HG03095 (cell line): ENCODE measurements at regions not wholly inside any gene's neighbourhood (a gene's known extent, or its start where the extent isn't known, plus 50 kb on each side); places are given as distances from the start of the nearest gene placed in this dataset.
"Not testable (repeated sequence)": the region's sequence is repeated elsewhere in the genome, so short reads cannot be mapped to it uniquely, and the experiment has no call there.

Experiments used
- ATAC-seq: cut with Tn5 transposase; IDR thresholded peaks from one replicate; pipeline ENCODE4 v1.9.1; 2021; ENCODE audit warnings: moderate library complexity; ENCODE audit not compliant: unreplicated experiment

DNA sequence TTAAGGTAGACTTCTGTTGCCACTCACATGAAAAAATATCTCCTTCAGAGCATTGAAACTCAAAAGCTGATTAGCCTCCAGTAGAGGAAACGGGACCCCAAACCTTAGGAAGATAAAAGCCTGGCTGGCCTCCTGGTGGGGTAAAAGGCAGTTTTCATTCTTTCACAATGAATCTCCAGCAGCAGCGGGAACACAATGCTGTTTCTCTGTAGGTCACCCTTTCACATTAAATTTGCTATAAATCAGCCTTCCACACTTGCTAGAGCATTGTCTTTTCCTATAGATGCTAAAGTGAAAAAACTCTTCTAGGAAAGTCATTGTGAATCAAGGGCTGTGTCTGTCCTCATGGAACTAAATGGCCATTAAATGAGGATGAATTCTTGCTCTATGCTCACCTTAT, 207.3 kb upstream of the MAGEB2 start:
- no peak for ATAC-seq

DNA sequence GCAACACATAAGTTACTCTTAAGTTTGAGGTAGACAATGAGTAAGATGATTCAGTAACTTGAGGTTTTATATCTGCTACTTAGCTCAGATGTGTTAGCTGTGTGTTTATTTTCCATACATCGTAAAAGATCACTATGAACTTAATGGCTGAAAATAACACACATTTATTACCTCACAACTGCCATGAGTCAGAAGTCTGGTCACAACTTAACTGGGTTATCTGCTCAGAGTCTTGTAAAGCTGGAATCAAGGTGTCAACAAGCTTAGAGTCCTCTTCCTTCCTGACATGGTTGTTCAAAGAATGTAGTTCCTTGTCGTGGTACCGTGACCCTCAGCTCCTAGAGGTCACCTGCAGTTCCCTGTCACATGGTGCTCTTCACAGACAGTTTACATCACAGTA, 204.9 kb upstream of the MAGEB2 start:
- no peak for ATAC-seq

DNA sequence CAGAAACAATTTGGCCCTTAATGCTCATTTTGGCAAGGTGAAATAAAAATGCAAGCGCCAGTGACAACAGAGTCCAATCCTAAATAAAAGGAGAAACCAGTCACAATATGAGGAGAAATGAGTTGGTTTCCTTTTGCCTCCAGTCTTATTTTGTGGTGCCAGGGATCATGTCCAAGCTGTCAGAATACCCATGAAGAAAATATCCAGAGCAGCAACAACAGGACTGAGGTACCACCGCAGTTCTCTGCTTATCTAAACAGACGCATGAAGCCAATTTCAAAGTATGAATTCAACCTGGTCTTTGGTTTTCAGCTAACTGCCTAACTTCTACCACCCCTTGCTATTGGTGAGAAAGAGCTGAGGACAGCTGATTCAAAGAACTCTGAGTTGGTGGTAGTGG, 199.9 kb upstream of the MAGEB2 start:
- ATAC-seq, result no peak

DNA sequence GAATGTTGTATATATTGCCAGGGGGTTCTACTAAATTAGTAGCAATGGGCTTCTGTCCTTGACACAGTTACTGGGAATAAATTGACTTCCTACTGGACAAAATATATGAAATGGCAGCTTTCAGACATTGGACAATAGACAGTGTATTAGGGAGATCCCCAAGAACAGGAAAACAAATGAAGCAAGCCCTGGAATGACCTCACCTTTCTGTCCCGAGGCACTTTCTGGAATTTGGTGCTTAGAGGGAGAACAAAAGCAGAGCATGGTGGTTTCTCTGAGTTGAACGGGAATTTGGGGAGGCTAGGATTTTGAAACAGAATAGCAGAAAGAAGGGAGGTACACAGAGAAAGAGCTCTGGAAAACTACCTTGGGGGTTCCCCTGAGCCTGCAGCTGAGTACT, 187.7 kb upstream of the MAGEB2 start:
- no peak for ATAC-seq

DNA sequence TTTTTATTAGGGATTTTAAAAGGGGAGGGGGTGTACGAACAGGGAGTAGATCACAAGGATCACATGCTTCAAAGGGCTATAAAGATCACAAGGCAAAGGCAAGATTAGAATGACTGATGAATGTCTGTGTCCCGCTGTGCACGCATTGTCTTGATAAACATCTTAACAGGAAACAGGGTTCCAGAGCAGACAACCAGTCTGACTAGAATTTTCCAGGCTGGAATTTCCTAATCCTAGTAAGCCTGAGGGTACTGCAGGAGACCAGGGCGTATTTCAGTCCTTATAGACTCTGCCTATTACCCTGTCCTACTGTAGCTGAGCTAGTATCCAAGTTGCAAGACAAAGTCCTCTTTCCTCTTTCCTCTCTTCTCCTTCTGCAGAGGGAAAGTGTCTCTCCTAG, 179.0 kb upstream of the MAGEB2 start:
- ATAC-seq, result not testable (repeated sequence)

DNA sequence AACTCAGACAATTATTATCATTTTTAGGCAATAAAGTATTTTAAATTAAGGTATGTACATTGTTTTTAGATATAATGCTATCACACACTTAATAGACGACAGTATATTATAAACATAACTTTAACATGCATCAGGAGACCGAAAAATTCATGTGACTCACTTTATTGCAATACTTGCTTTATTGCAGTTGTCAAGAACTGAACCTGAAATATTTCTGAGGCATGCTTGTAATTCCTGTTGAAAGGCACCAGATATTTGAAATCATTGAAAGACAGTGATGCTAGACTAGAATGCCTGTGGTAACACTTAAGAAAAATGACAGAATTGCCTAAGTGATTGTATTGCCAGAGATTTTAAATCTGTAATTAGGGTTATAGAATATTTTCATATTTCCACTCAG, 175.6 kb upstream of the MAGEB2 start:
- no peak for ATAC-seq

DNA sequence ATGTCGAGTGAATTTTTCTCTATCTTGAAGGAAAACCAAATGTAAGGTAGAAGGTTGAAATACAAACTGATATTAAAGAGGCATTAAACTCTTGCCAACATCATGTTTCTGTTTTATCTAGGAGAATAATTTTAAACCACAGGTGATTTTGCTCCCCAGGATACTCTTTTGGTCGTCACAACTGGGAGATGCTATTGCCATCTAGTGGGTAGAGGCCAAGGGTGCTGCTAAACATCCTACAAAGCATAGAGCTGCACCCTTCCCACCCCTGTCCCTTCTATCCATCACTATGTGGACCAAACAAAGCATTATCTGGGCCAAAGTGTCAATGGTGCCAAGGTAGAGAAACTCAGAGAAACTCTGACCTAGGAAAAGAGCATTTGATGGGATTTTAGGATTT, 154.6 kb upstream of the MAGEB2 start:
- ATAC-seq, result no peak

DNA sequence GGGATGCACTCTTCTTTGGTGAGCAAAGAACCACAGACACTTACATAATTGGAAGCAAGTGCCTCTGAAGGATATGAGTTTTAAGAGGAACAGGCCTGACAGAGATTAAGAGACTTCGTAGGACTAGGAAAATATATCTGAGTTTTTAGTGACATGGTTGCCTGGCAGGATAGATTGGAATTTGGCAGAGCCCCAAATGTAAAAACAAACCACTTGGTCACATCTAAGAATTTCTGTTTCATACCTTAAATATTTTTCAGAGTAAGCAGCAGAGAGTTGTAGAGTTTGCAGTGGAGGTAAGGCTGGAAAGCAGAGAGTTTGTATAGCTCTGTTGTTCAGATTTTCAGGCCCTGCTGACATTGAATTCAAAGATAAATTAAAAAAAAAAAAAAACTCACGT, 150.1 kb upstream of the MAGEB2 start:
- ATAC-seq, result no peak

DNA sequence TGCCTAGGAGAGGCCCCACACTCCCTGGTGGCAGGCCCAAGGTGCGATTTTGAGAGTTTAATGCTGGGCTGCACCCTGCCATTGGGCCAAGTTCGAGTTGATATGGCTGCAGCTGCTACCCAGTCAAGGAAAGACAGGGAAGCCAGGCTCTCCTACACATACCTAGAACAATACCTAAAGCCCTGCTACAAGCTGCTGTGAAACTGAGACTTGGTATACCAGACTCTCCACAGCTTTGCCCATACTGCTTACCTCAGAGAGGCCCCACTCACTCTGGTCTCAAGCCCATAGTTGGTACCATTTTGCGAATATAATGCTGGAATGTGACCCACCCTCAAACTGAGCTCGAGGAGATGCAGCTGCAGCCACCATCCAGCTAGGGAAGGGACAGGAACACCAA, 147.7 kb upstream of the MAGEB2 start:
- no peak for ATAC-seq

DNA sequence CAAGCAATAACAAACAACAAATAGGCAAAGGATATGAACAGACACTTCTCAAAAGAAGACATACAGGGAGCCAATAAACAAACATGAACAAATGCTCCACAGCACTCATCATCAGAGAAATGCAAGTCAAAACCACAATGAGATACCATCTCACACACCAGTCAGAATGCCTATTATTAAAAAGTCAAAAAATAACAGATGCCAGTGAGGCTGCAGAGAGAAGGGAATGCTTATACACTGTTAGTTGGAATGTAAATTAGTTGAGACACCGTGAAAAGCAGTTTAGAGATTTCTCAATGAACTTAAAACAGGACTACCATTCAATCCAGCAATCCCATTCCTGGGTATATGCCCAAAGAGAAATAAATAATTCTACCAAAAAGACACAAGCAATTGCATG, 129.8 kb upstream of the MAGEB2 start:
- ATAC-seq, result no peak

DNA sequence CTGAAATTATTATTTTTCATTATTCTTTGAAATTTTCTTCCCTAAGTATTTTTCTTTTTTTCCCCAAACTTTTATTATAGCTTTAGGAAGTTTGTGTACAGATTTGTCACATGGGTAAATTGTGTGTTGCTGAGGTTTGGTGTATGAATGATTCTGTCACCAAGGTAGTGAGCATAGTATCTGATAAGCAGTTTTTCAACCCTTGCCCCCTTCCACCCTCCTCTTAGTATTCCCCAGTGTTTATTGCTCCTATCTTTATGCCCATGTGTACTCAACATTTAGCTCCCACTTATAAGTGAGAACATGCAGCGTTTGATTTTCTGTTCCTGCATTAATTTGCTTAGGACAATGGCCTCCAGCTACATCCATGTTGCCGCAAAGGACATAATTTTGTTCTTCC, 103.9 kb upstream of the MAGEB2 start:
- ATAC-seq, result no peak

DNA sequence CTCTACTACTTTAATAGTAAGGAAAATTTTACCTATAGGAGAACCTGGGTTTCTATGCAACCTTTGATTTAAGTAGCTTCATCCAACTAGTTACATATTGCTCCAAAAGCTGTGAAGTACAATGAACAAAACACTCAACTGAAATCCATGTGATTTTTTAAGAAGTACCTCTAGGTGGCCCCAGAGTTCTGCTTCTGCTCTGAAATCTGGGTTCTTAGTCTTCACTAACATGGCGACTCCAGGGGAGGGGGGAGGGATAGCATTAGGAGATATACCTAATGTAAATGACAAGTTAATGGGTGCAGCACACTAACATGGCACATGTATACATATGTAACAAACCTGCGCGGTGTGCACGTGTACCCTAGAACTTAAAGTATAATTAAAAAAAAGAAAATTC, 73.4 kb upstream of the MAGEB2 start:
- peak; percentile 77 for ATAC-seq

DNA sequence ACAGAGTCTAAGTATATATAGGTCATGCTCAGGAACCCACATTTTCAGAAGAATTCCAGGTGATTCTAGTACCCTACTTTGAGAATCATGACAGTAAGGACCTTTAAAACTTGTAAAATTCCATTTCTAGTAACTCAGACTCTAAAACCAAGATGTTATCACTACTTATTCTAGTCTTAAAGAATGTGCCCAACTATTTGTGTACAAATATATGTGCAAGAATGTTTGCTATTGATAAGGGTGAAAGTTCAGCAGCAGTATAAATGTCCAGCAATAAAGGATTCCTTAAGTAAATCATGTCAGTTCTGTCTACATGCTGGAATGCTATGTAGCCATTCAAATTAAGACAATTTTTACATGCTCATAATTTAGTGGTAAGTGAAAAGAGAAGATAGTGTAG, 71.1 kb upstream of the MAGEB2 start:
- no peak for ATAC-seq

DNA sequence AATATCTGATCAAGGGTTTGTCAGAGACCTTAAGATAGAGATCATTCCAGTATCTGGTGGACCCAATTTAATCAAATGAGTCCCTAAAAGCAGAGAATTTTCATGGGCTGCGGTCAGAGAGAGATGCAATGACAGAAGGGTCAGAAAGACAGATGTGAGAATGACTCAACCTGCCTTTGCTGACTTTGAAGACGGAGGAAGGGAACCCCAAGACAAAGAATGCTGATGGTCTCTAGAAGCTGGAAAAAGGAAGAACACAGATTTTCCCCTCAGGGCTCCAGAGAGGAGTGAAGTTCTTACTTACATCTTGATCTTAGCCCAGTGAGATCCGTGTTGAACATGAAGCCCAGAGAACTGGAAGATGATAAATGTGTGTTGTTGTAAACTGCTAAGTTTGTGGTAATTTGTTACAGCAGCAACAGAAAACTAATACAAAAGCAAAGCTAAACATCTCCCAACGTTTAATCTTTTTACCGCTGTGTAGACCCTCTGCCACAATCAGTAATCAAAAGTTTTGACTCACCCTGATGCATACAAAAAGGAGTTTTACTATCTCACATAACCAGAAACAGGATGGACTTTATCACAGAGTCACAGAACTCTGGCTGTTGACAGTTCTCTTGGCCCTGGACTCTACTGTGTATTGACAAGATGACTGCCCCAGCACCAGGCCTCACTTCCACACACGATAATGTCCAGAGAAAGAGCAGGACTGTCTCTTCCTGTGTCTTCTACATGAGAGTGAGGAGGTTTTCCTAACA, 70.2 kb upstream of the MAGEB2 start:
- ATAC-seq, result no peak

DNA sequence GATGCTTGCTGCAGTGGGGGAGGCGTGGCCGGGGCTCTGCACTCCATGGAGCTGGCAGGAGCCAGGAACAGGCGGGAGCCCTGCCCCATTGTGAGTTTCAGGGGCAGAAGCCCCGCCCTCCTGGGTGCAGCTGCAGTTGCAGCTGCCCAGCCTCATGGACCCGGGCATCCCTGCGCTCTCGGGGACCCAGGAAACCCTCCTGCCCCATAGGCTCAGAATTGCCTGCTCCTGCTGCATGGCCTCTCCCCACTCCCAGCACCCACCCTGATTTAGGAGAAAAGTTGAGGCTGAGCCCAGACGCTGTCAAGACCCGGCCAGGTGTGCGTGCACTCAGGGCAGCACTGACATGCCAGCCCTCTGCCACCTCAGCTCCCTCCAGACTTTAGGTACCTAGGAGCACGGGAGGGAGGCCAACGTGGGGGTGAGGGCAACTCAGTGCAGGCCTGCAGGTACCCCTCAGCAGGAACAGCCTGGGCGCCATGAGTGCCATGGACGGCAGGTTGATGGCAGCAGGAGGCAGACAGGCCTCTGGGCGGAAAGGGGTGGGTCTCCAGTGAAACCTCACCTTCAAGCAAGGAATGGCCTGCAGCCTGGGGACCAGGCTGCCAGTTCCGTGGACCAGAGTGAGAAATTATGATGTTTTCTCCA, 67.2 kb upstream of the MAGEB2 start:
- no peak for ATAC-seq

DNA sequence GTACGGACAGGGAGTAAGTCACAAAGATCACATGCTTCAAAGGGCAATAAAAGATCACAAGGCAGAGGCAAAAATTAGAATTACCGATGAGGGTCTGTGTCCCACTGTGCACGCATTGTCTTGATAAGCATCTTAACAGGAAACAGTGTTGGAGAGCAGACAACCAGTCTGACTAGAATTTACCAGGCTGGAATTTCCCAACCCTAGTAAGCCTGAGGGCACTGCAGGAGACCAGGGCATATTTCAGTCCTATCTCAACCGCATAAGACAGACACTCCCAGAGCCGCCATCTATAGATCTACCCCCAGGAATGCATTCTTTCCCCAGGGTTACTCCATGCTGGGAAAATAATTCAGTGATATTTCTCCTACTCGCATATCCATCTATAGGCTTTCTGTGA, 66.2 kb upstream of the MAGEB2 start:
- ATAC-seq, result not testable (repeated sequence)

DNA sequence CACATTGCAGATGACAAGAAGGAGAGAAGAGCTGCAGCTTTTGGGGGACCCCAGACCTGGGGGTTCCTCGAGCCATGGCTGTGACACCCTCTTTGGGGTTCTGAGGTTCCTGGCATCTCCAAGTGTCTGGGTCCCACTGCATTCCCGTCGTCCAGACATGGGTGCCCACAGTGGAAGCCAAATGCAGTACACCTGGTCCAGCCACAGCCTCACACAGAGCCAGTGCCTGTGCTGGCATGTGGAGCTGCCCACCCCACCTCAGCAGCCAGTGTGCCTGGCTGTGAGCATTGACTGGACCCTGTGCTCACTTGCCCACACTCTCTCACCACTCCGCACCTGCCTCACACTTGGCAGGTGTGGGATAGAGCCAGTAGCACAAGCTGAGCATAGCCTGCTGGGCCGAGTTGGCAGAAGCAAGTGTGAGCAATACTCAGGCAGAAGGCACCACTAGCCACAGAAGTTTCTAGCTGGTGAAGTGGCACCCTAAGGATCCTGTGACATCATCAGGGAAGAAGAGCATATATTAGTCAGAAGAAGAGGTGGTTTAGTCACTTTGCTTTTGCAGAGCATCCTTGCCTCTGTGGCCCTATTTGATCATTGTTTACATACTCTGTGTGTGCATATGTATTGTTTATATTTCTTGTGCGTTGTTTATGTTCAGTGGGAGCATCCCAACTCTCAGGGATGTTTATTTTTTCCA, 65.0 kb upstream of the MAGEB2 start:
- no peak for ATAC-seq

DNA sequence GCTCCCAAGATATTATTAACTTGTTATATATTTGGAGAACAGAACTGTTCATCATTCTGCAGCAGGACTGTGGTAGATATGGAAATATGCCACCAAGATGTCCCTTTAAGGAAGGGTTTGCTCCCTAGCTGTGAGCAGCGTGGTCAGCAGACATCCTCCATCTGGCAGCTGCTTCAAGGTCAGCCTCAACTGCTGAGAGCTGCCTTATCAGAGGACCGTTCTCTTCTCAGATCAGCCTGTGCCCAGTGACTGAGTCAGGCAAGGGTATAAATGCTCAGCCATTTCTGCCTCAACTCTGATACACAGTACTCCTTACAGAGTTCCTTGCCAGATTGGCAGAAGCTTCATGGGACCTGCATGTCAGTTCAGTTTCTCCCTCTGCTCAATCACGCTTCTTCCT, 63.4 kb upstream of the MAGEB2 start:
- ATAC-seq, result no peak

DNA sequence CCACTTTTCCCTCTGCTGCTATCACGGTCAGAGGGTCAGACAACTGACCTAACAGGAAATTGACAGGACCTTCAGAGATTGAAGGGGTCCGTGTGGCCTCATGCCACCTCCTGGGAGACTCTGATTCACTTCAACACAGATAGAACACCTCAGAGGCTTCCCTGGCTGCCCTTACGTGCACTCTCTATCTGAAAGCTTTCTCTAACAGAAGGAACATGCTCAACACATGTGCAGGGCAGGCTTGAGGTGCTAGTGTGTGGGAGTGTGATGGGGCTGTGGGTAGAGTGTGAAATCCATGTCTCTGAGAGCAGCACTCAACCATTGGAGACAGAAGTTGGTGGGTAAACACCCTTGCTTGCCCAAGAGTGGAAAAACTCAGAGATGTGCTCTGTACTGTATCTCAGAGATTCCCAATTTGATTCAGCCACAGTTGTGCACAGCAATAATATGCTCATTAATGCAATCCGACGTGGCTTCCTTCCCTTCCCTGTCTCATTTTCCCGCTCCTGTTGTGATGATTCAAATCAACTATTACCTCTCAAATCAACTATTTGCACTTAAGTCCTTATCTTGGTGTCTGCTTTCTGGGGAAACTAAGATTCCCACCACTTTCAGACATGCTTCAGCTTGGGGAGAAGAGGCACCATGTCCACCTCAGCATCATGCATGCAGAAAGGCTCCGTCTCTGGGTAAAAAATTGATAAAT, 62.0 kb upstream of the MAGEB2 start:
- no peak for ATAC-seq

DNA sequence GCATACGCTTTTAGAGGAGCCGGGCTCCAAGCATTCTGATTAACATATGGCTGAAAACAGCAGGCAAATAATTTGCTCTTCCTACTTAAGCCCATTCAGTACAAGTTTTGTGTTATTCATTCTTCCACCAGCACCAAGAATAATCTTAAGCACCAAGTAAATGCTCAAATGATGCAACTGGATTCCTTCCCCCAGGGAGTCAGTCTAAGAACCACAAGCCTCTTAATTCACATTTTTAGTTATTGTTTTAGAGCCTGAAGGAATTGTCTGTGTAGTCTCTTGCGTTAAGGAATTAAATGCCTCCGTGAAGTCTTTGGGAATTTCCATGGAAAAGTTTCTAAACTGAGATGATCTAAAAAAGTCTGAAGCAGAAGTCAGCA, 61.5 kb upstream of the MAGEB2 start:
- ATAC-seq, result no peak

DNA sequence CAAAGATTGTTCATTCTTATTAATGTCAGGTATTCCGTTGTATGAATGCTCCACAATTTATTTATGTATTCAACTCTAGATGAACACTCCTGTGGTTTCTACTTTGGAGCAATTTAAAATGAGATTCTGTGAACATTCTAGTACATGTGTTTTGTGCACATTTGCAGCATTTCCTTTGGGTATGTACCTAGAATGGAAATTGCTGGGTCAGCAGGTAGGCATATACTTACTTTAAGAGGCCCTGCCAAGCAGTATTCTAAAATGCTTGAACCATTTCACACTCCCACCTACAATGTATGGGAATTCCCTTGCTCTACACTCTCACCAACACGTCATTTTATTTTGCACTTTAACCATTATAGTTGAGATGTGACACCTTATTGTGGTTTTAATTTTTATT, 59.4 kb upstream of the MAGEB2 start:
- no peak for ATAC-seq
